HG03442 (cell line): ENCODE measurements at regions not wholly inside any gene's neighbourhood (a gene's known extent, or its start where the extent isn't known, plus 50 kb on each side); places are given as distances from the start of the nearest gene placed in this dataset.

ENCODE experiments used
- ATAC-seq: cut with Tn5 transposase; IDR thresholded peaks from one replicate; pipeline ENCODE4 v1.9.1; 2021; ENCODE audit warnings: mild to moderate bottlenecking, moderate library complexity; ENCODE audit not compliant: unreplicated experiment

DNA sequence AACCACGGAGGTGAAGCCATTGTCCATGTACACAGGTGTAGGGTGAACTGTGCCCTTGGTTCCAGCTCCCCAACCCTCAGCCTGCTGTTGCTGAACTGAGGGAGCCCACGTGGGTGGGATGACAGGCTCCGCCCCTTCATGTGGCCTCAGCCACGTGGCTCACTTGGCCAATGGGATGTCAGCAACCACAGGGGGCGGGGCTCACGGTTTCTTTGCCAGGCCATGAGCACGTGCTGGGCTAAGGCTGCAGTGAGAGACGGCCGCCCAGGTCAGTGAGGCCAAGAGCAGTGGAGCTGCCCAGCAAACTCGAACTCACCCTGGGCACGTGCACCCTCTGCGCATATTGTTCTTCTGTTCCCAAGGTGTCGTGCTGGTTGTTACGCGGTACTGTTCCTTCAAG, 282.6 kb downstream of the IRF8 start:
- no peak for ATAC-seq

DNA sequence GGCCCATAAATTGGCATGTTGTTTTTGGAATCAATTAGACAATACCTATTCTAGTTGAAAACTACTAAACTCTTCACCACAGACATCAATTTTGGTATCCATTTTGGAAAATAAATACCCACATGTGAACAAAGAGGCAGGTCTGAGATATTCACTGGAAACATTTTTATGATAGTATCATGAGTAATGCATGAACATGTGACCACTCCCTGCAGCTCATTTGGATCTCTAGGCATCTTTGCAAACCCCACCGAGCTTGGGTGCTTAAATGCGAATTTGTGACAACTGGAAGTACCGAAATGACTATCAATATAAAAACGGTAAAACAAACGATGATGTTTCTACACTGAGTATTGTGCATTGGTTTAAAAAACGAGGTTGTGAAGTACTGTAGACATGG, 285.2 kb downstream of the IRF8 start:
- ATAC-seq = no peak

DNA sequence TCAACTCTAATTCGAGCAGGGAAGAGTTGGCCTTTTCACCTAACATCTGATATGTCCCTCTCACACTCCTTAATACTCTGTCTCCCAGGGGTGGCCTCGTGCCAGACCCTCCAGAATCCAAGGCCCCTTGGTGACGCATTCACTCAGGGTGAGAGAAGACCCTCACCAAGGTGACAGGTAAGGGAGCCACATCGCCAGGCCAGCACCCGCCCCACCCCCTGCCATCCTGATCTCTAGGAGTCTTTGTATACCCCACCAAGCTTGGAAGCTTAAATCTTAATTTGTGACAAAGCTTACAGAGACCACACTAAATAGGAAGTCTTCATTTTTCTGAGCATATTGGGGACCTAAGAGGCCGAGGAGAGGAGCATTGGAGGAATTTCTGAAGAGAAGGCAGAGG, 286.1 kb downstream of the IRF8 start:
- ATAC-seq = no peak

DNA sequence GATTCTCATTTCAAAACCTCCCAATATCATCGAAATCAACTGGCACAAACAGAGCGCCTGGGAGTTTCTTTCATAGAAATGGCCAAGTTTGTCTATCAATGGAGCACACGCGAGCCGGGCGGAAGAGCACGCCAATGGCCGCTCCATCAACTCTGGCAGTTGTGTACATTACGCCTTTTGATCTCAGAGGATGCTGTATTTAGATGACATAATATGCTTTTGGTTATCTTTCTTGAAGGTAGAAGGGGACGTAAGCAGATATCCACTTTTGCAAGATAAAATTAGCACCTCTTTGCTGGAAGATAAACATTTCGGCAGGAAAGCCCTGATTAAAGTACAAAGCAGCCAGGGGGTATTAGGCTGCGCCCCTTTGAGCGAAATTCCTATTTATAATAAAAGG, 287.4 kb downstream of the IRF8 start:
- no peak for ATAC-seq

DNA sequence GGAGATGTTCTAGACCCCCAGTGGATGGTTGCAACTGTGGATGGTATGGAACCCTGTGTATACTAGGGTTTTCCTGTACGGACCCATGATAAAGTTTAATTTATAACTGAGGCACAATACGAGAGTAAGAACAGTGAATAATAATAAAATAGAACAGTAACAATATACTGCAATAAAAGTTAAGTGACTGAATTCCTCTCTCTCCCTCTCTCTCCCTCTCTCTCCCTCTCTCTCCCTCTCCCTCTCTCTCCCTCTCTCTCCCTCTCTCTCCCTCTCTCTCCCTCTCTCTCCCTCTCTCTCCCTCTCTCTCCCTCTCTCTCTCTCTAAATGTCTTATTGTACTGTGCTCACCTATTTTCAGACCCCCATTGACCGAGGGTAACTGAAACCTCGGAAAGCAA, 291.0 kb downstream of the IRF8 start:
- ATAC-seq = no peak

DNA sequence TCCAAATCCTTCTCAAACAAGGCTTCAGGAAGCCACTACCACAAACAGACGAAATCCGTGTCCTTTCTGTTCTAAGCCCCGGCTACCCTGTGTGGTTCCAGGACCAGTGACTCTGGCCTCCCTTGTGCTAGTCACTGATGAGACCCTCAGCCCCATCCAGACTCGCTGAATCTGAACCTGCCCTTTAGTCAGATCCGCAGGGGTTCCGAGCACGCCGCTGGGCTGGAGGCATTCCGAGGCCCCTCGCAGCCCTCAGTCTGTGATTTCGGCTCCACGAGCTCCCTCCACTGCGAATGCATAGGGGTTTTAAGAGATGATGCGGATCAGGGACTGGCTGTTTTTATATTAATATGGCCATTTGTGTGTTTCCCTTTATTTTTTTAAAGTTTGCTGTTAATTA, 292.7 kb downstream of the IRF8 start:
- no peak for ATAC-seq

DNA sequence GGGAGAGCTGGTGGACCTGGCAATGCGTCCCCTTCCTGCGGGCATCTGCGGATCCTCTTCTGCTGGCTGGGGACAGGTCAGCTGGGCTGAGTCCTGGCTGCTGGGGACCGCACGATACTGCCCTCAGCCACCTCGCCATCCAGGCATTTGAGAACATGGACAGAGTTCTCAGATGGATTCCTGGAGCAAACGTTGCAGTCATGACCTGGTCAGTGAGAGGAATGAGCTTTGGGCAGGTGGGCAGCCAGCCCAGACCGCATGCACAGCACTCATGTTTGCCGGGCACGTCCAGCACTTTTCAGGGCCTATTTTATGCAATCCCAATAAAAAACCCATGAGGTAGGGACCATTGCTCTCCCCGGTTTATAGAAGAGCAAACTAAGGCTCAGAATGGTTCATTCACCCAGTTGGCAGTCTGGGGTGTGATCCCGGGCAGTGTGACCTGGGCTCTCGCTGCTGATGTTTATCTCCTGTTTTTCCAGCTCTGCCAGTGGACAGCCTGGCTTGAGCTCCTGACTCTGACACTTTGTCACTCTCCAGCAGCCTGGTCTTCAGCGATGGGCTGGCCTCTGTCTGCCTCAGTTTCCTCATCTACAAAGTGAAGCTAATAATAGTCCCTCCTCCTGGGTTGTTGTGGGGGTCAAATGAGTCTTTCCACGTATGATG, 294.7 kb downstream of the IRF8 start:
- ATAC-seq = no peak

DNA sequence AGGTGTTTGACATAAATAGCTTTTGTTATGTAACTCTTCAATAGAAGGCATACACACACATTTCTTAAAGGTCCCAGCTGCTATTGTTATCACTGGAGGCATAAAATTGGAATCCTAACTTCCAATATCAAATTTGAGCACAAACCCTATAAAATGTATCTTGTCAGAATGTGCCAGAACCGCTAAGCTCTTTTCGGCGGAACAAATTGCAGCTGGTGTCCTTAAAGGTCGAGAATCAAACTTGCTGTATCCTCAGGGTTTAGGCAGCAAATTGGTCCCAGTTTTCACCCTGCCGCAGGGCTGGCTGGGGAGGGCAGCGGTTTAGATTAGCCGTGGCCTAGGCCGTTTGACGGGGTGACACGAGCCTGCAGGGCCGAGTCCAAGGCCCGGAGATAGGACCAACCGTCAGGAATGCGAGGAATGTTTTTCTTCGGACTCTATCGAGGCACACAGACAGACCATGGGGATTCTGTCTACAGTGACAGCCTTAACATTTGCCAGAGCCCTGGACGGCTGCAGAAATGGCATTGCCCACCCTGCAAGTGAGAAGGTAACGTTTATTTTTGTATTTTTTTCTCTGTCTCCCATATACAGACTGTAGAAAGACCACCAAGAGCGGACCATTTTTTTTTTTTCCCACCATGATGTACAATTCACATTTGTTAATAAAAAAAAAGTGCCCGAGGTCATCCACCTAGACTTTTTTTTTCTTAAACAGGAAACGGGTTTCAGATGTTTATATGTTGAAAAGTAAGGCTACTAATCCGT, 297.1 kb downstream of the IRF8 start:
- ATAC-seq = no peak

DNA sequence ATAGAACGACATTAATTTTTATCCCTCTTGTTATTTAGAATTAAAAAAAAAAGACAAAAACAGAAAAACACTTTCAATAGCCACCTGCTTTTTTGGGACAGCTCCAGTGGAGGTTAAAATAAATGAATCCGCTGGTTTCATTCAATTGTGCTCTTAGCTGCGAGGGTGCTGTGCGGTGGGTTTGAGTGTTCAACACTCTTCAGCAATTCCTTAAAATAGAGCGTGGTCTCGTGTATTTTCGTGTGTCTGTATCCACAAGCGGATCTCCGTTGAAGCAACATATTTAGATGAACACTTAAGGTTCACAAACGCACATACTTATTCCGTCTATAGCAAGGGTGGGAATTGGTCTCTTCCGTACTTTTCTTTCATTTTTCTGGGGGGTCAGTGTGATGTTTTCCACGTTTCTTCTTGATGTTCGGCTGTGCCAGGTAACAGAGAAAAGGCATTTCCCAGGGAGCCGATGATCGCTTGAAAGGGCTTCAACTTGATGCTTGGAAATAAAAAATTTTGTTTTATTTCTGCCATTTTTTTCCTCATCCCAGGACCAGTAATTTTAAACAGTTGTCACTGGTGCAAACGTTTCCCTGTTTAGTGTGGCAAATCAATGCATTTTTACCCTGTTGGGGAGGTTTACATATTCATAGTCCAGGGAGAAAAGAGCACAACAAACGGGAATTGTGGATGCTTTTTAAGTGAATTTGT, 297.9 kb downstream of the IRF8 start:
- ATAC-seq = no peak

DNA sequence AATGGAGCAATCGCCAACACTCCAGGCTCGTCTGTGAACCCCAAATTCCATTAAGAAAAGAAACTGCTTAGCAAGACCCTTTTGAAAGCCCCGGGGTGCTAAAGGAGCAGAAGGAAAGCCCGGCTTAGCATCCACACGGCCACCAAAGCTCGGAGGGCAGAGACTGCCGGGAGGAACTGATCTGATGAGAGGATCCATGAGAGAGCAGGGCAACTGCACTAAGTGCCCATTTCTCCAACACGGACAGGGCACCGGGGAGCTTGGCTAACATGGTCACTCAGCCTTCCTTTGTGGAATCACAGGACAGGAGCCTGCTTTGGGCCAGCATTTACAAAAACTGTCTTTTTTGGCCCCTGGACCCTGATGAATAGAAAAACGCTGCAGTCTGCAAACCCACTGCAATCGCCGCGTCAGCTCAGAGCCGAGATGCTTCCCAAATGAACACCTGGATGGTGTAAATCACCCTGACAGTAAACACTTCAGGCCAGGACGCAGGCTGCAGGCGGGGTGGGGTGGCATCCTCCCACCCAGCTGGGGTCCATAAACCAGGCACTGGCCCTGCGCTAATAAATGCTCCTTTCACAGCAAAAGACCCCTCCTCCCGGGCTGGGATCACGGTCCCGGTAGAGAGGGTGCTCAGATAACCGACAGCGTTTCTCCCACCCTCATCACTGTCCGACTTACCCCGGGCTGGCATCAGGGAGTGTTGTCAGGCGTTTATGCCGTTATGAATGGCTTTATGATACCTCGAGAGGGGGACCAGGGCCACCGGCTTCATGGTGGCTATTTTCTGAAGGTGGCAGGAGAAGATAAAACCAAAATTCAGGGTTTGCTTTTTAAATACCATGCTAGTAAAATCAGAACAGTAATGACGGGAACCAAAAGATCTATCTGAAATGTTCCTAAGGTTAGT, 299.5 kb downstream of the IRF8 start:
- ATAC-seq = no peak

DNA sequence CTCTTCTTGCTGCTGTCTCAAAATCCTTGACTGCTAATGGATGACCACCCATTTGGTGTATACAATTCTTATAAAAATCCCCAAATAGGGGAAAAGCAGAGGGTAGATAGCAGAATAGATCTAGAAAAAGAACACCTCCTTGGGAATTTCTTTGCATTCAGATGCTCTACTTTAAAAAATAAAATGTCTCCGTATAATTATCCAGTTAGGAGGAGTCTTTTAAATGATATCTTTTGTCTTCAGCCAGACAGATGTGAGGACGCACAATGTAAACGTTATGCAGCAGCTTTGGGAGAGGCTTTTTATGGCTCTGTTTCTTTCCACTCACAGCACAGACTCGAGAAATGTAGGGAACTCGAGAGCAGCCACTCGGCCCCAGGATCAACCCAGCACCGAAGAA, 300.2 kb downstream of the IRF8 start:
- no peak for ATAC-seq

DNA sequence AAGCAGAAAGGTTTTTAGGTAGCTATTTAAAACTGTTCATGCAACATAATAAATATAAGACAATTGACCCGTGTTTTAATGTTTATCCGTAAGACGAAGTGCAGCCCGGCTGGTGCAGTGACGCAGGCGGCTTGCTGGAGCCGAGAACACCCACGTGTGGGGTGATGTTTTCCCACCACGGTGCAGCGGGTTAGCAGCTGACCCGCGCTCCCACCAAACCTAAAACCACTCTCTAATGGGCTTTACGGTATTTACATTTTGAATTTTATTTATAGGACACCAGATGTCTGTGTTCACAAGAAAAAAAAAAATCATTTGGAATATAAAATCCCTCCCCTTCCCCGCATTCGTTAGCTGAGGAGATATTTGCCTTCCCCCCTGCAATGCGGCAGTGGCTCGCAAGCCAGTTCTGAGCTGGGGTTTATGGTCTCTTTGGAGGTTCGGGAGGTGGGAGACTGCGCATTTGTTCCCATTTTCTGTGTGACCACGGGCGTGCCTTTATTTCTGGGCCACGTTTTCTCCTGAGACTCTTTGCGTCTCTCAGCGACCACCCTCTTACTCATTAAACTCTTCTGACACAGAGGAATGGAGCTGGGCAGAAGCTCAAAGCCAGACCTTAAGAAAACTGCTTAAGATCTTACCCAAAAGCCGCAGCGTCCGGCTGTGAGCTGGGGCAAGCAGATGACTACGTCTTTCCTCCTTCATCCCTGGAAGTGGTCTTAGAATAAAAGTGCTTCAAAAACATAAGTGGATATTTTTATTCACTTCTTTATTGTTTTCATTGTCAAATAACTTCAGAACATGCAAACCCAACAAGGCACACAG, 301.1 kb downstream of the IRF8 start:
- no peak for ATAC-seq

DNA sequence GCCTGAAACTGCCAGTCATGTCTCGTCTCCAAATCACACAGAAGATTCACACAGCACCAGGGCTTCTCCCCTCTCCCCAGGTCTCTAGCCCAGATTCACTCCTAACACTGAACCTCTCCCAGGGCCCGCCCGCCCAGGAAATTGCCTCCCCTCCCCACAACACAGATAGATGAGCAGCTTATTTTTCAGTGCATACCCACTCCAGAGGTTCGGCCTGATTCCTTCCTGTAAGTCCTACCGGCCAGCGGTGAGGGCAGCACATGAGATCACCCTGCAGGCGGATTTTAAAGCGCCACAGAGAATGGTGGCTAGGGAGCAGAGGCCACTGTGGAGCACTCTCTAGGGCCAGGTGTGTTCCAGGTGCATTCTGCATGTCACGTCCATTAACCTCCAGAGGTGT, 301.8 kb downstream of the IRF8 start:
- no peak for ATAC-seq

DNA sequence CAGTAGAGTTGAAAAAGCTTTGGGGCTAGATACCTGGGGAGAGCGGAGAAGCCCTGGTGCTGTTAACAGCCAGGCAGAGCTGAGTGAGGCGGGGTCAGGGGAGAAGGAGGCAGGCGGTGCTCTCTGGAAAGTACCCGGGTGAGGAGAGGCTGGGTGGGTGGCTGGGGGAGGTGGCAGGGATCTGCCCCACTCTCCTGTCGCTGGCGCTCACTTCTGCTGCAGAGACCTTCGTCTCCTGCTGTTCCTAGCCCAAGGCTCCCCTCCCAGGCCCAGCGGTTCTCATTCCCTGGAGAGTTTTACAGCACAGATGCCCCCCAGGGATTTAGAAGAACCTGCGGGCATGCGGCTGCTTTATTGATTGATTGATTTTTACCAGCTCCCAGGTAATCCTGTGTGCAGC, 302.8 kb downstream of the IRF8 start:
- no peak for ATAC-seq

DNA sequence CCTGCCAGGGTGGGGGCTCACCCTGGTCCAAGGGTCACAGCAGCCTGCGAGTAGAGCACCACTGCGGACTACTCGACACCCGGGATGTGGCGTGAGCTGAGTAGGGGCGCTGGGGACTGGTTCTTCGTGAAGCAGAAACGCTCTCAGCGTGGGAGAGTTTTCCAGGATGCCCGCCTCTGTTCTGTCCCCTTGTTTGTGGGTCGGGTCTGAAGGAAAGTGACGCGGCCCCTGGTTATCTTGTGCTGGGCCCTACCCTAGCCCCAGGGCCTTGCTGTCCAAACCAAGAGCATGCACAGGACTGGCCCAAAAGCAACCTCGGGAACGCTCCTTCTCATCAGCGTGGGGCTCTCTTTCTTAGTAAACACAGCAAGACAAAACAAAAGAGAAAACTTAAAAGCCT, 303.3 kb downstream of the IRF8 start:
- ATAC-seq = no peak

DNA sequence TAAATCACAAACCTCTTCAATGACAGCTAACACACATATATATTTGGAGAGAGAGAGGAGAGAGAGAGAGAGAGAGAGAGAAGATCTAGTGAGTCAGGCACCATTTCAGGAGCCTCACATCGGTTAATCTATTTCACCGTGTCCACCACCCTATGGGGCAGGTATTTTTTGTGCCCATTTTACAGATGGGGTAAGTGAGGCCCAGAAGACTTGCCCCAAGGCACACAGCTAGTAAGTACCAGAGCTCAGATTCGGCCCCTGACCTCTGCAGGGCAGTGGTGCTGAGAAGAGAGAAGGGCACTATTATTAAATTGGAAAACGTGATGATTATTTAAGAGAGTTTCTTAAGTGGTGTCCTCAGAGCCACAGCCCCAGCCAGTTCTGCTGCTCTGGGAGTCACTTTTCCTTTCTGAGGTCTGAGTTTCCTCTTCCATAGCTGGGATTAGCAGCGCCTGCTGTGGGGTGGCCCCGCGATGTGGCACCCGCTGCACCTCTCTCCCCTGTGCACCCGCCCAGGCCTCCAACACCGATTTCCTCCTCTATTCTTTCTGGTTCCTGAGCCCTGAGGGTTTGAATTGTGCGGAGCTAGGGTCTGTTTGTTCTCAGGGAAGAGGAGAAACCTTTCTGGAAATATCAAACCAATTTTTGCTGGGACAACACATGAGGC, 303.9 kb downstream of the IRF8 start:
- no peak for ATAC-seq

DNA sequence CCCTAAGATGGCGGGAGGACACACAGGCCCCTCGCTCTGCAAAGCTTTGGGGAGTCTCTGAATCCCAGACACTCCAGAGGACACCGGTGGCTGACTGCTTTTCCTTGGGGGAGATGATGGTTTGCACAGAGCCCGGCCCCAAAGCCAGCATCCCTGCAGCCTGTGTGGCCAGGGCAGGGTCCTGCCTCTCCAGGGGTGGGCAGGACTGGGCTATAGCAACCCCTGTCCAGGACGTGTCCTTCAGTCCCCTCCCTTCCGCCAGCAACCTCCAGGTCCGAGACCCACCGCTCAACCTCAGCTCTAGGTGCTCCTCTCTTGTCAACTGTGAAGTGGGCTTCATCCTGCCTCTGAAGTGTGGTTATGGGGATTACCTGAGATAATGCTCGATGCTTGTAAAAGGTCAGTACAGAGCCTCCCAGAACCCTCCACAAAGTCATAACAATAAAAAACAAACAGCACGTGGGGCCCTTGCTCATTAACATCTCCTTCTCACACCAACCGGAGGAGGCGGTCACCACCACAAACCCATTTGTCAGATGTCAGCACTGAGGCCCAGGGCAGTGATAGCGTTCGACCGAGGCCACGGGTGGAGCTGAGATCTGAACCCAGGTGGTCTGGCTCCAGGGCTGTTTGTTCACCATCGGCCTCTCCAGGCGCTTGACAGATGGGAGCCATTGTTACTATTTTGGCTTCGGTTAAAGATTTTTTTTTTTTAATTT, 304.8 kb downstream of the IRF8 start:
- ATAC-seq = no peak

DNA sequence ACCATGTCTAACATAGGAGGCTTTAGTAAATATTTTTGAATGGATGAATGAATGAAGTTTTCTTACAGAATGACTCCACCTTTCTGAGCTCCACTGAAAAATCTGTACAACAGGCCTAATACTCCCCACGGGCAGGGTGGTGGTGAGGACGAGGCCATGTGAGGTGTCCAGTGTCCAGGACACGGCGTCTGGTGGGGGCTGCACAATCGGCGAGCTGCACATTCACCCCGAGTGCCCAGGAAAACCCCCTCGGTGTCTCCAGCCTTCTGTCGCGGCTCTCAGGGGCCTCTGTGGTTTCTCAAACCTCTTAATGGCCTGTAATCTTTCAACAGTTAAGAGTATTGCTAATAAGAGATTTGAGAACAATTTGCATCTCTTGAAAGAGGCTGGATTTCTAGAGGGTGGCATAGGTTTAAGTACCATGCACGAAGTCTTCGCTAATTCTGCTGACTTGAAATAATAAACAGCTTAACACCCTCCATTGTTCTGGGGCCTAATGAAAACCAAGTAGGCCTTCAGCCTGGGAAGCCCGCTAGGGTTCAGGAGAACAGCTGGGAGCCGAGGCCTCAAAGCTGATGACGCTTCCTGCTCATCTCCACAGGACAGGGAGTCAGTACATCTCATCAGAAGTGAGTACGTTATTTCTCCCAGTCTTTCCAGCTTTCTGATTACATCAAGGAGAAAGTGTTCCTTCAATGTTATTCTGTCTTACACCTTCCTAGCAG, 304.6 kb upstream of the FOXF1 start:
- ATAC-seq = no peak
